DOHH2 (cell line): ENCODE measurements at regions not wholly inside any gene's neighbourhood (a gene's known extent, or its start where the extent isn't known, plus 50 kb on each side); places are given as distances from the start of the nearest gene placed in this dataset.
"Not testable (repeated sequence)": the region's sequence is repeated elsewhere in the genome, so short reads cannot be mapped to it uniquely, and the experiment has no call there.

Experiments used
- CTCF ChIP-seq: fragments of 200-600 bp; sonication (generic); IDR thresholded peaks from one replicate; pipeline ENCODE4 v1.5.1; 2014; ENCODE audit warnings: antibody characterized with exemption, mild to moderate bottlenecking, low read depth, low read length; ENCODE audit not compliant: poor library complexity, severe bottlenecking
- EZH2phosphoT487 ChIP-seq: fragments of 200-600 bp; sonication (generic); IDR thresholded peaks from 2 replicates; pipeline ENCODE4 v1.6.1; 2017; ENCODE audit warnings: borderline replicate concordance, mild to moderate bottlenecking, antibody characterized with exemption, low read length, moderate library complexity, mixed read lengths

GRCh38 chr5:128730021-128730420 lies 192.0 kb upstream of the FBN2 start:
- TF ChIP-seq CTCF, EZH2phosphoT487: not testable (repeated sequence)
